ENCODE measurements at regions not wholly inside any gene's neighbourhood (a gene's known extent, or its start where the extent isn't known, plus 50 kb on each side); places are given as distances from the start of the nearest gene placed in this dataset.
A peak's percentile ranks its signal among the peaks of the same experiment; 100 is the strongest.

DNA sequence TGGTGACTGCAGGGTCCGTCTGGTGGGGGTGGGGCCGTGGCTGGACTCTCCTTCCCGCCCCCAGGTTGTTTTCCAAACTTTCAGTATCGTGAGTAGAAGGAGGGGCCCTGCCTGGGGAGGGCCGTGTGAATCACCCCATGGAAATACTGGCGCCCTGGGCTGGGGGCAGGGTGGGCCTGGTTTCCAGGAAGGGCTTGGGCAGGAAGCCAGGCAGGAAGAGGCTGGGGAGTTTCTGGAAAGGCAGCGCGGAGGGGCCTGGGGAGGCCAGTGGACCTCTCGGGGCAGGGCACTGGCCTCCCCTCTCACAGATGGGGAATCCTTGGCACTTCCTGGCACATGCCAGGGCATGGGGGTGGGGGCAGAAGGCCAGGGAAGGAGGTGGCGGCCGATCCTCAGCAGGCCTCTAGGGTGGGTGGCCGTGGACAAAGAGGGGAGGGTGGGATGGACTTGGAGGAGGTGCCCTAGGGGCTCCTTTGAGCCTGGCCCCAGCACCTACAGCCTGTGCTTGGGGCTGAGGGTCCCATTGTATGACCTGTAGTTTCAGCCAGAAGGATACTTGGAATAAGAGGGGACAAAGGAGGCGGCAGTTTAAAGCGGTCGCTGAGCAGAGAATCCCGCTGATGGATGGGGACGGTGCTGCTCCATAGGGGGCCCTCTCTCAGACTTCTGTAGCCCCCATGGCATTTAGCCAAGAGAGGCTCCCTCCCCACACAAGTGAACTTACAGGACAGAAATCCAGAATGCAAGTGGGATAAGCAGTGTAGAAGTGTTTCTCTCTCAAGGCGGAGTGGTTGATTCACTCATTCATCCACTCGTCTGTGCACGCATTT lies 56.5 kb upstream of the GATA2 start:
- H3K4me1 ChIP-seq = peaks cover 0 to 33% of the 10 kb centered on the region in 2 donors
- H3K4me3 ChIP-seq = no peak overlapping the region
- H3K9me3 ChIP-seq = no peaks in the 10 kb centered on the region
- H3K27me3 ChIP-seq = no peaks in the 10 kb centered on the region
- TF ChIP-seq, protein P1, sequence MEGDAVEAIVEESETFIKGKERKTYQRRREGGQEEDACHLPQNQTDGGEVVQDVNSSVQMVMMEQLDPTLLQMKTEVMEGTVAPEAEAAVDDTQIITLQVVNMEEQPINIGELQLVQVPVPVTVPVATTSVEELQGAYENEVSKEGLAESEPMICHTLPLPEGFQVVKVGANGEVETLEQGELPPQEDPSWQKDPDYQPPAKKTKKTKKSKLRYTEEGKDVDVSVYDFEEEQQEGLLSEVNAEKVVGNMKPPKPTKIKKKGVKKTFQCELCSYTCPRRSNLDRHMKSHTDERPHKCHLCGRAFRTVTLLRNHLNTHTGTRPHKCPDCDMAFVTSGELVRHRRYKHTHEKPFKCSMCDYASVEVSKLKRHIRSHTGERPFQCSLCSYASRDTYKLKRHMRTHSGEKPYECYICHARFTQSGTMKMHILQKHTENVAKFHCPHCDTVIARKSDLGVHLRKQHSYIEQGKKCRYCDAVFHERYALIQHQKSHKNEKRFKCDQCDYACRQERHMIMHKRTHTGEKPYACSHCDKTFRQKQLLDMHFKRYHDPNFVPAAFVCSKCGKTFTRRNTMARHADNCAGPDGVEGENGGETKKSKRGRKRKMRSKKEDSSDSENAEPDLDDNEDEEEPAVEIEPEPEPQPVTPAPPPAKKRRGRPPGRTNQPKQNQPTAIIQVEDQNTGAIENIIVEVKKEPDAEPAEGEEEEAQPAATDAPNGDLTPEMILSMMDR (IDR thresholded peaks at IDR 0.05) = no peak
- DNase-seq (ENCODE audit: low spot score) = peak; percentile 67
- no peaks in the 10 kb centered on the region for H3K36me3 ChIP-seq
- H3K27ac ChIP-seq = peak overlapping the region; percentile 33 to 35

DNA sequence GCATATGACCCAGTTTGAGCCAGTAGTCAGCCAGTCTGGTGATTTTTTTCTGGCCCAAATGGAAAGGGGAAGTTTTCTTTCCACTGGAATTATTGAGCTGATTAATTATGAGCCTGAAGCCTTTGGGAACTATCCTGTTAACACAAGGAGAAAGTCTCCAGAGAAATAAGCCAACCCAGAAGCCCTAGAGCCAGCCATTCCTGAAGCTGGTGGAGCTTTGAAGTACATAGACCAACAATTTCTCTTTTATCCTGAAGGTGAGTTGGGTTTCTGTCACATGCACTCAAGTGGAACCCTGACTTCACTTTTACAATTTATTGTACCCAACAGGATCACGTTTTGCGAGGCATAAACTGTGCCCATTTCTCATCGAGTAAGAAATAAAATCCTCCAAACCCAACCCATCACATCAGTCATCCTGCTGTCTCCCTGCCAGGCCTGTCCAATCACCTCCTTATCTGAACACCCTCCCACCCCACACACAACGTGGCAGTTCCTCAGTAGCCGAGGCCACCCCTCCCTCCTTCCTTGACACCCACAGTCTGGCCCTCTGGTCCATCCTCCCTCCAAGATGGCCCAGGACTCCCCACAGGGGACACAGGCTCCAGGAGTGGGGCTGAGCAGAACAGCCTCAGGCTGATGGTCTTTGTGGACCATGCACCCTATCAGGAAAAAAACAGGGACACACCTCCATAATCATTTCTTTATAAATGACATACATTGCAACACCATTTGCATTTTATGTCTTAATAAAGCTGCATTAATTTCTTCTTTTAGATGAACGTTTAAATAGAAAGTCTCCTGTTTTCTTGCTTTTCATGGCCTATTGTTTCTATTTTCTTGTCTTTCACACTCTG lies 55.7 kb upstream of the GATA2 start:
- peak overlapping the region in 1 of 2 donors; percentile 4 for H3K27ac ChIP-seq
- H3K27me3 ChIP-seq = no peaks in the 10 kb centered on the region
- H3K4me3 ChIP-seq = no peak overlapping the region
- peaks cover 0 to 26% of the 10 kb centered on the region in 2 donors for H3K4me1 ChIP-seq
- H3K9me3 ChIP-seq = peaks cover 0 to 2% of the 10 kb centered on the region in 2 donors
- TF ChIP-seq, protein P1 (IDR thresholded peaks at IDR 0.05) = no peak
- DNase-seq (ENCODE audit: low spot score) = peak; percentile 59
- no peaks in the 10 kb centered on the region for H3K36me3 ChIP-seq

DNA sequence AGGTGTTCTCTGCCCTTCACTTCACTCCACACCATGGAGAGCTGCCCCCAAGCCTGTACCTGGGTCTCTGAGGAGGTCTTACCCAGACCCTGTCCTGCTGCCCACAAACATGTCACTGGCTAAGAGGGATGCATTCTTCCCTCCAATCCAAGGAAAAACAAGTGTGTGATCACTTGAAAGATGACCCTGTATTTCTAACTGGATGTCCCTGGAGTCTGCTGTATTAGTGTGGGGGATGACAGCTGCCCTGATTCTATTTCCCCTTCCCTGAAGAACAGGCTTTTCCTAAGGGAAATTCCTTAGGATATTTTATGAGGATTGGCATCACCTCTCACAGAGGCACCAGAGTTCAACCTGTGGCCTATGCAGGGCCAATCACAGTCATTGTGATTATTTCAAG lies 55.0 kb upstream of the GATA2 start:
- Histone ChIP-seq H3K9me3 (peaks cover 0 to 8% of the 10 kb centered on the region in 2 donors), H3K4me3 (no peak overlapping the region), H3K4me1 (peaks cover 0 to 26% of the 10 kb centered on the region in 2 donors), H3K36me3 (no peaks in the 10 kb centered on the region), H3K27me3 (no peaks in the 10 kb centered on the region), H3K27ac (no peak overlapping the region)
- DNase-seq (ENCODE audit: low spot score) = no peak
- TF ChIP-seq, protein P1 (IDR thresholded peaks at IDR 0.05) = no peak

DNA sequence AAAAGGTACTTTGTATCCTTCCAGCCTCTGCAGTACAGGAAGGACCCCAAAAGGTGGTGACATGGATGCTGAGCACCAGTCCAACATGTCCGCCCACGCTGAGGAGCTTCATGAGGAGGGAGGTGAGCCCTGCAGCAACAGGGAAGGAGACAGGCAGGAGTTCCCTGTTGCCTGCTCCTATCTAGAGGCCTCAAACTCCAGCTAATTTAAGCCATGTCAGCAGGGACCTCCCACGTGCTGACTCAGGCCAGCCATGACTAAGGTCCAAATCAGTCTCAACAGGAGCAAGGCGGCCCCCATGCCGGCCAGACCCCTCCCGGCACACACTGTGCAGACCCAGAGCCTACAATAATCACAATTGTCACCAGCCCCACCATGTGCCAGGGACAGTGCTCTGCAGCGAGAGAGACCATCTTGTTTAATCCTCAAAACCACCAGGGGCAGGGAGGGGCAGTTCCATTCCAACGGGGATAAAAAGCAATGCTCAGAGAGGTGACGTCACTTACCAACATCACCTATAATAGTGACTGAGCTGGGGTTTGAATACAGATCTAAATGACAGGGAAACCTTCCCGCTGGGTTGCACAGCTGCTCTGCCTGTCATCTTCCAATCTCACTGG lies 54.5 kb upstream of the GATA2 start:
- Histone ChIP-seq H3K9me3 (peaks cover 0 to 9% of the 10 kb centered on the region in 2 donors), H3K27me3 (no peaks in the 10 kb centered on the region), H3K4me3 (no peak overlapping the region), H3K4me1 (peaks cover 0 to 26% of the 10 kb centered on the region in 2 donors), H3K36me3 (no peaks in the 10 kb centered on the region), H3K27ac (no peak overlapping the region)
- DNase-seq (ENCODE audit: low spot score) = peak; percentile 49
- TF ChIP-seq, protein P1 (IDR thresholded peaks at IDR 0.05) = no peak

DNA sequence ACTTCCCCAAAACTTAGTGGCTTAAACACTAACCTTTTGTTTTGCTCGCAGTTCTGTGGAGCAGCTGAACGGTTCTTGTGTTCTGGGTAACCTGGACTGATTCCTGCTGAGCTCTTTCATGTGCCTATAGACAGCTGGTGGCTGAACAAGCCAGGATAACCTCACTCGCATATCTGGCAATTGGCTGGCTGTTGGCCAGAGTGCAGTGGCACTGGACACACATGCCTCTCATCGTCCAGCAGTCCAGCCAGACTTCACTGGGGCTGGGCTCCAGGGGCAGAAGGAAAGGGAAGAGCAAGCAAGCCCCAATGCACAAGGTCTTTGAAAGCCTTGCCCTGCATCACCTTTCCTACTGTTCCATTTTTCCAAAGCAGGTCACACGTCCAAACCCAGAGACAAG lies 53.6 kb upstream of the GATA2 start:
- Histone ChIP-seq H3K27me3 (no peaks in the 10 kb centered on the region), H3K4me3 (no peak overlapping the region), H3K27ac (no peak overlapping the region), H3K4me1 (peaks cover 0 to 26% of the 10 kb centered on the region in 2 donors), H3K36me3 (no peaks in the 10 kb centered on the region), H3K9me3 (peaks cover 0 to 9% of the 10 kb centered on the region in 2 donors)
- peak; percentile 46 for DNase-seq (ENCODE audit: low spot score)
- TF ChIP-seq, protein P1 (IDR thresholded peaks at IDR 0.05) = no peak

Measured in right atrium auricular region (tissue), 2 donors.